ENCODE measurements at regions not wholly inside any gene's neighbourhood (a gene's known extent, or its start where the extent isn't known, plus 50 kb on each side); places are given as distances from the start of the nearest gene placed in this dataset.

GRCh38 chr4:137278431-137278830 is 253.9 kb downstream of the PCDH18 start:
- H3K27me3 Mint-ChIP-seq (ENCODE audit: insufficient read depth) = no peaks in the 10 kb centered on the region
- no peak overlapping the region for H3K4me3 Mint-ChIP-seq
- H3K4me1 Mint-ChIP-seq (ENCODE audit: low read depth) = no peaks in the 10 kb centered on the region

GRCh38 chr4:137274404-137274803 is 257.9 kb downstream of the PCDH18 start:
- DNase-seq (ENCODE audit: low spot score) = no peak
- intact Hi-C loops (cut with micrococcal nuclease) = no loop called here
- Mint-ChIP-seq H3K4me1 (ENCODE audit: low read depth) (no peaks in the 10 kb centered on the region), H3K4me3 (no peak overlapping the region), H3K9me3 (no peaks in the 10 kb centered on the region), H3K27ac (no peak overlapping the region), H3K27me3 (ENCODE audit: insufficient read depth) (no peaks in the 10 kb centered on the region), H3K36me3 (ENCODE audit: low read depth) (no peaks in the 10 kb centered on the region)

More at GRCh38 chr4:137278431-137278830, 253.9 kb downstream of the PCDH18 start:
- Mint-ChIP-seq H3K27ac (no peak overlapping the region), H3K9me3 (no peaks in the 10 kb centered on the region), H3K36me3 (ENCODE audit: low read depth) (no peaks in the 10 kb centered on the region)
- intact Hi-C loops (cut with micrococcal nuclease) = no loop called here
- DNase-seq (ENCODE audit: low spot score) = no peak

- H3K36me3 Mint-ChIP-seq (ENCODE audit: low read depth) = no peaks in the 10 kb centered on the region
- no peak for DNase-seq (ENCODE audit: low spot score)
- no peaks in the 10 kb centered on the region for H3K4me1 Mint-ChIP-seq (ENCODE audit: low read depth)
- no peak overlapping the region for H3K4me3 Mint-ChIP-seq
- no peak overlapping the region for H3K27ac Mint-ChIP-seq
- H3K9me3 Mint-ChIP-seq = no peaks in the 10 kb centered on the region
- no peaks in the 10 kb centered on the region for H3K27me3 Mint-ChIP-seq (ENCODE audit: insufficient read depth)
- intact Hi-C loops (cut with micrococcal nuclease) = no loop called here
Measured at GRCh38 chr4:137267024-137267423, 265.3 kb downstream of the PCDH18 start.

DNA sequence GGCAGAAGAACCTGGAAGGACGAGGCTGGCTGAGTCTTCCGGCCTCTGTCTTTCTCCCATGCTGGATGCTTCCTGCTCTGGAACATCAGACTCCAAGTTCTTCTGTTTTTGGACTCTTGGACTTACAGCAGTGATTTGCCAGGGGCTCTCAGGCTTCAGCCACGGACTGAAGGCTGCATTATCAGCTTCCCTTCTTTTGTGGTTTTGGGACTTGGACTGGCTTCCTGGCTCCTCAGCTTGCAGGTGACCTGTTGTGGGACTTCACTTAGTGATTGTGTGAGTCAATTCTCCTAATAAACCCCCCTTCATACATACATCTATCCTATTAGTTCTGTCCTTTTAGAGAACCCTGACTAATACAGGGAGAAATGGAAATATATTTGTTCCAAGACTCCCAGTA is 265.8 kb downstream of the PCDH18 start:
- H3K9me3 Mint-ChIP-seq = no peaks in the 10 kb centered on the region
- intact Hi-C loops (cut with micrococcal nuclease) = no loop called here
- H3K27me3 Mint-ChIP-seq (ENCODE audit: insufficient read depth) = no peaks in the 10 kb centered on the region
- H3K4me3 Mint-ChIP-seq = no peak overlapping the region
- no peaks in the 10 kb centered on the region for H3K4me1 Mint-ChIP-seq (ENCODE audit: low read depth)
- H3K36me3 Mint-ChIP-seq (ENCODE audit: low read depth) = no peaks in the 10 kb centered on the region
- H3K27ac Mint-ChIP-seq = no peak overlapping the region
- no peak for DNase-seq (ENCODE audit: low spot score)

DNA sequence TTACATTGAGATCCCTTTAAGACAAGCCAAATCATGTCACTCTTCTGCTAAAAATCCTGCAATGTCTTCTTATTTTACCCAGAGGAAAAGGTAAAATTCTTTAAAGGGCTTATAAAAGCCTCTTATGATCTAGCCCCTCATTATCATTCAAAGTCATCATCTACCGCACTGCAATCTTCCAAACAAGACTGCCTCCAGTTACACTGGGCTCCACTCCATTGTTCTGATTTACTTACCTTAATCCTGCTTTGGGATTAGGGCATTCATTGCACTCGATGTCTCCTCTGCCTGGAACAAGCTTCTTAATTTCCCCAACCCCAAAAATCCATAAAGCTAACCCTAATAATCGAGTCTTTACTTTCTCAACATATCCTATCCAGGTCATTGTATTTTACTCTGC is 269.1 kb downstream of the PCDH18 start:
- Mint-ChIP-seq H3K4me1 (ENCODE audit: low read depth) (no peaks in the 10 kb centered on the region), H3K36me3 (ENCODE audit: low read depth) (no peaks in the 10 kb centered on the region), H3K27me3 (ENCODE audit: insufficient read depth) (no peaks in the 10 kb centered on the region), H3K9me3 (no peaks in the 10 kb centered on the region), H3K27ac (no peak overlapping the region), H3K4me3 (no peak overlapping the region)
- intact Hi-C loops (cut with micrococcal nuclease) = no loop called here
- DNase-seq (ENCODE audit: low spot score) = no peak

GRCh38 chr4:137253949-137254348 is 278.3 kb downstream of the PCDH18 start:
- no peak overlapping the region for H3K4me3 Mint-ChIP-seq
- no peaks in the 10 kb centered on the region for H3K4me1 Mint-ChIP-seq (ENCODE audit: low read depth)
- no peaks in the 10 kb centered on the region for H3K36me3 Mint-ChIP-seq (ENCODE audit: low read depth)
- intact Hi-C loops (cut with micrococcal nuclease) = no loop called here
- no peaks in the 10 kb centered on the region for H3K9me3 Mint-ChIP-seq
- H3K27me3 Mint-ChIP-seq (ENCODE audit: insufficient read depth) = no peaks in the 10 kb centered on the region
- no peak overlapping the region for H3K27ac Mint-ChIP-seq
- no peak for DNase-seq (ENCODE audit: low spot score)

DNA sequence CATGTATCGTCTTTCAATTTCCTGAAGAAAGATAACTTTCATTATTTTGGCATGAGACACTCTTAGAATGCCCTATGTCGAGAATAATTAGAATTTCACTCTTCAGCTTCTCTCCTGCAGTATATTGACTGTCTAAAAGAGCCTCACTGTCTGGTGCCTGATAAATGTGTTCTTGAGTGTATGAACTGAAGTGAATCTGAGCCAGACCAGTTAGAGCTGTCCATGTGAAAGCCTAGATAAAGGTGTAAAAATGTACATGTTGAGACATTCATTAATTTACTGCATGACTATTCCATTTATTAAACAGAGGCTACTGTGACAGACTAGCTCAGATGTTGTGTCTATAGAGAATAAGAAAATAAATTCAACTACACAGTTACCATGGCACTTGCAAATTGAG is 283.2 kb downstream of the PCDH18 start:
- H3K27ac Mint-ChIP-seq = no peak overlapping the region
- intact Hi-C loops (cut with micrococcal nuclease) = no loop called here
- no peak for DNase-seq (ENCODE audit: low spot score)
- no peaks in the 10 kb centered on the region for H3K36me3 Mint-ChIP-seq (ENCODE audit: low read depth)
- H3K9me3 Mint-ChIP-seq = no peaks in the 10 kb centered on the region
- no peaks in the 10 kb centered on the region for H3K4me1 Mint-ChIP-seq (ENCODE audit: low read depth)
- no peaks in the 10 kb centered on the region for H3K27me3 Mint-ChIP-seq (ENCODE audit: insufficient read depth)
- H3K4me3 Mint-ChIP-seq = no peak overlapping the region

GRCh38 chr4:137238456-137239162 is 293.7 kb downstream of the PCDH18 start:
- Mint-ChIP-seq H3K4me3 (no peak overlapping the region), H3K27me3 (ENCODE audit: insufficient read depth) (no peaks in the 10 kb centered on the region), H3K36me3 (ENCODE audit: low read depth) (no peaks in the 10 kb centered on the region), H3K4me1 (ENCODE audit: low read depth) (no peaks in the 10 kb centered on the region), H3K27ac (no peak overlapping the region), H3K9me3 (peaks cover 3% of the 10 kb centered on the region)
- intact Hi-C loops (cut with micrococcal nuclease) = no loop called here
- no peak for DNase-seq (ENCODE audit: low spot score)

GRCh38 chr4:137226900-137227299 is 305.4 kb downstream of the PCDH18 start:
- H3K27ac Mint-ChIP-seq = no peak overlapping the region
- H3K36me3 Mint-ChIP-seq (ENCODE audit: low read depth) = no peaks in the 10 kb centered on the region

GRCh38 chr4:137226221-137226620 is 306.1 kb downstream of the PCDH18 start:
- H3K4me3 Mint-ChIP-seq = no peak overlapping the region
- DNase-seq (ENCODE audit: low spot score) = no peak
- intact Hi-C loops (cut with micrococcal nuclease) = no loop called here
- H3K4me1 Mint-ChIP-seq (ENCODE audit: low read depth) = no peaks in the 10 kb centered on the region
- H3K27me3 Mint-ChIP-seq (ENCODE audit: insufficient read depth) = no peaks in the 10 kb centered on the region
- peaks cover 5% of the 10 kb centered on the region for H3K9me3 Mint-ChIP-seq
- H3K27ac Mint-ChIP-seq = no peak overlapping the region
- H3K36me3 Mint-ChIP-seq (ENCODE audit: low read depth) = no peaks in the 10 kb centered on the region

More at GRCh38 chr4:137226900-137227299, 305.4 kb downstream of the PCDH18 start:
- no peak for DNase-seq (ENCODE audit: low spot score)
- Mint-ChIP-seq H3K4me1 (ENCODE audit: low read depth) (no peaks in the 10 kb centered on the region), H3K4me3 (no peak overlapping the region), H3K27me3 (ENCODE audit: insufficient read depth) (no peaks in the 10 kb centered on the region), H3K9me3 (peaks cover 5% of the 10 kb centered on the region)
- intact Hi-C loops (cut with micrococcal nuclease) = no loop called here

DNA sequence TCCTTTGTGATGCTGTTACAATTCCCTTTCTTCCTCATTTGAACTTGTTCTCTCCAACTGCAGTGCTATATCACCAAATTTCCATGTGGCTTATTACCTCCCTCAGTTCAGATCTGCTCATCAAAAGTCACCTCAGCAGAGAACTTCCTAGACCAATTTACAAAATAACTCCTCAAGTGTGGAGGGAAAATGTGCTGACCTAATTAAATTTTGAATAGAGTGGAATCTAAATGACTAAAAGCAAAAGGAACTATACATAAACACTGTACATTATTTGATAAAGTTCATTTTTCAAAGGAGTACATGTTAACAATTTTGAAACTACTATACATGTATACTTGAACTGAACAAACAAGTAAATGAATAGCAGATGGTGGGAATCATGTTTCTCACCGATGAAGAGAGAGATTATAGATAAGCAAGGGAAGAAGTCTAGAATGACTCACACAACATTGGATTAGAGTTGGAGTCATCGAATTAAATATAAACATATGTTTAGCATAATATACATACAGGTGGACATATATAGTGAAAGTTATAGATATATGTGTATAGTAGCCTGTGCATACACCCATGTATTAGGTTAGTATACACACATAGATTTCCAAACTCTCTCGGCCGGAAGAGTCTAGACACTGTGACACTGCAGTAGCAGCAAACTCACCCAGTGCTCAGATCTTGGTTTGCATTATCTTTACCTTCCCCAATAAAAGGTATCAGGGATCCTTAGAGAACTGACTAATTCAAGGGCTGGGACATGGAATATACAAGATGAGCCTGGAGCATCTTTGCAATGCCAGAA is 318.7 kb downstream of the PCDH18 start:
- Mint-ChIP-seq H3K9me3 (no peaks in the 10 kb centered on the region), H3K36me3 (ENCODE audit: low read depth) (no peaks in the 10 kb centered on the region), H3K4me3 (no peak overlapping the region), H3K27me3 (ENCODE audit: insufficient read depth) (no peaks in the 10 kb centered on the region), H3K4me1 (ENCODE audit: low read depth) (no peaks in the 10 kb centered on the region), H3K27ac (no peak overlapping the region)
- DNase-seq (ENCODE audit: low spot score) = no peak
- intact Hi-C loops (cut with micrococcal nuclease) = no loop called here

DNA sequence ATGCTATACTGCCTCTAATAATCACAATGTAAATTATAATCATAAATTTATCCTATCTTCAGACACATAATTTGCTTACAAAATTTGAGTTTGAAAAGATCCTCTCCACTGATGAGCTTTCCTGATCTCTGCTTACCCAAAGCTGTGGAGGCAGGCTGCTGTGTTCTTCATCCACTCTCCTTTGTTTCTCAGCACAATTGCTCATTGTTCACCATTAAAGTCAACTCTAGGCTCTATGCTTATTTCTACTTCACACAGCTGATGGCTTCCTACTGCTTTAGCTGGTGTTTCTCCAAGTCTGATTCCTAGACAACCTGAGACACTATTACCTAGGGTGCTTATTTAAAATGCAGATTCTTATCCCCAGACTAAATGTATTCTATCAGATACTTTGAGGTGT is 319.7 kb downstream of the PCDH18 start:
- Mint-ChIP-seq H3K27me3 (ENCODE audit: insufficient read depth) (no peaks in the 10 kb centered on the region), H3K27ac (no peak overlapping the region), H3K4me3 (no peak overlapping the region), H3K9me3 (no peaks in the 10 kb centered on the region), H3K36me3 (ENCODE audit: low read depth) (no peaks in the 10 kb centered on the region), H3K4me1 (ENCODE audit: low read depth) (no peaks in the 10 kb centered on the region)
- intact Hi-C loops (cut with micrococcal nuclease) = no loop called here
- no peak for DNase-seq (ENCODE audit: low spot score)

DNA sequence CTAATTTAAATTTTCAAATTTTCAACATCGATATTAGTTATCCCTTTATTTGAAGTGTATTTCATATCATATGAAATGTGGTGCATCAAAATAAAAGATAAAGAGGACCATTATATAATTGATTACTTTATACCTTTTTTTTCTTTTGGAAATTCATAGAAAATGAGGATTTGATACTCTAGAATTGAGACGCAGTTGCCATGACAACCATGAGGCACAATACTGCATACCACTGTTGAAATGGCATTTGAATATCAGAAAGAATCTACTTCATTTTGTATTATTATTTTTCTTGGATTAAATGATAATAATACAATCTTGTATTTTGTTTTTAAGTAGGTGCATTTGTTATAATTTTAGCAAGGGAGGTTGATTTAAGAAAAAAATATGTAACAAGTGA is 323.1 kb downstream of the PCDH18 start:
- Mint-ChIP-seq H3K4me1 (ENCODE audit: low read depth) (no peaks in the 10 kb centered on the region), H3K27me3 (ENCODE audit: insufficient read depth) (no peaks in the 10 kb centered on the region), H3K4me3 (no peak overlapping the region), H3K36me3 (ENCODE audit: low read depth) (no peaks in the 10 kb centered on the region), H3K9me3 (no peaks in the 10 kb centered on the region), H3K27ac (no peak overlapping the region)
- DNase-seq (ENCODE audit: low spot score) = no peak
- intact Hi-C loops (cut with micrococcal nuclease) = no loop called here

Measured in activated T-helper 1 cell treated with anti-CD3 and anti-CD28 coated beads, Interleukin-12 subunit alpha, Interleukin-12 subunit beta, Interleukin-2, Interleukin-4 antibody, amounts not matched to agents 30 ng/mL and 10 ng/mL and 1 ng/mL, durations not matched to agents 14 hours and 24 hours and 36 hours (primary cell).